ENCODE measurements at regions not wholly inside any gene's neighbourhood (a gene's known extent, or its start where the extent isn't known, plus 50 kb on each side); places are given as distances from the start of the nearest gene placed in this dataset.
A peak's percentile ranks its signal among the peaks of the same experiment; 100 is the strongest.
"Not testable (repeated sequence)": the region's sequence is repeated elsewhere in the genome, so short reads cannot be mapped to it uniquely, and the experiment has no call there.

DNA sequence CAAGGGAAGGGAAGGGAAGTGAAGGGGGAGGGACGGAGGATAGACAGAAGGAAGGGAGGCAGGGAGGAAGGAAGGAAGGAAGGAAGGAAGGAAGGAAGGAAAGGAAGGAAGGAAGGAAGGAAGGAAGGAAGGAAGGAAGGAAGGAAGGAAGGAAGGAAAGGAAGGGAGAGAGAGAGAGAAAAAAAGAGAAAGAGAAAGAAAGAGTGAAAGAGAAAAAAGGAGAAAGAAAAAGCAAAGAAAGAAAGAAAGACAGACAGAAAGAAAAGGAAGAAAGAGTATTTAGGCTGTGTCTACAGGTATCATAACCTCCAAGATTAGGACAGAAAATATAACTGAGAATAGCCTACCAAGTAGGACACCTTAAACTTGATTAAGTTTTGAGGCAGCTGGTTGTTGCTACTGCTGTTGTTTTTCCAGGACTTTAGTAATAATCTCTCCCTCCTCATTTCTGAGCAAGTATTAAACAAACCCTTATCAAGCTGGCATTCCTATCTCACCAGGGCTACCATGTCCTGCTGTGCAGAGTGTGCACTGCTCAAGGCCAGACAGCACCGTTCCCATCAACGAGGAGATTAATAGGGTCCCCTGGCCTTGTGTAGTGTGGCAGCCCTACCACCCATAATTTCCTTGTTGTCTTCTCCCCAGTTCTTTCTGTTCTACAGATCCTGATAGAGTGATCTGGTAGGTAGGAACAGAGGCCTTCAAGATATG, 90.5 kb upstream of the FHL2 start:
- DNase-seq, result no peak
- Mint-ChIP-seq H3K27me3 (ENCODE audit: low read depth) (peaks cover 20% of the 10 kb centered on the region), H3K9me3 (ENCODE audit: insufficient read depth) (peaks cover 9% of the 10 kb centered on the region), H3K27ac (no peak overlapping the region), H3K4me1 (ENCODE audit: low read depth) (no peaks in the 10 kb centered on the region), H3K36me3 (ENCODE audit: low read depth) (peaks cover 3% of the 10 kb centered on the region), H3K4me3 (no peak overlapping the region)
- CTCF ChIA-PET, result no interaction called here
- POLR2A ChIA-PET, result no interaction called here
- no peak for ATAC-seq

DNA sequence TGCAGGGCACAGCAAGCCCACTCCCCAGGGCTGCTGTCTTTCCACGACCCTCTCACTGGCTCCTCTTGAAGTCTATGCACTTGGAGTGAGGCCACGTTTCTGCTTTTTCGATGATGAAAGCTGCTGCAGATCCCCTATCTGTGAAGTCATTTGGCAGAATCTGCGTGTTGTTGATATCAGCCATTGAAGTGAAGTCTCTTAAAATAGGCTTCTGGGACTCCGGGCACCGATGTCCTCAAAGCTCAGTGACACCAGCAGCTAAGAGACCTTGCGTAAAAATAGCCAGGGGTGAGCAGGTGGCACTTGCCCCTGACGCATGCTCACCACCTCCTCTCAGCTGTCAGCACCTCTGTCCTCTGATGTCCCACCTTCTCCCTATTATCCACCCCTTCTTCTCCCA, 89.4 kb upstream of the FHL2 start:
- DNase-seq (no peak), ATAC-seq (no peak)
- Mint-ChIP-seq H3K9me3 (ENCODE audit: insufficient read depth) (peaks cover 7% of the 10 kb centered on the region), H3K27me3 (ENCODE audit: low read depth) (peaks cover 20% of the 10 kb centered on the region), H3K4me1 (ENCODE audit: low read depth) (no peaks in the 10 kb centered on the region), H3K36me3 (ENCODE audit: low read depth) (peaks cover 3% of the 10 kb centered on the region), H3K27ac (no peak overlapping the region), H3K4me3 (no peak overlapping the region)
- ChIA-PET CTCF (no interaction called here), POLR2A (no interaction called here)

DNA sequence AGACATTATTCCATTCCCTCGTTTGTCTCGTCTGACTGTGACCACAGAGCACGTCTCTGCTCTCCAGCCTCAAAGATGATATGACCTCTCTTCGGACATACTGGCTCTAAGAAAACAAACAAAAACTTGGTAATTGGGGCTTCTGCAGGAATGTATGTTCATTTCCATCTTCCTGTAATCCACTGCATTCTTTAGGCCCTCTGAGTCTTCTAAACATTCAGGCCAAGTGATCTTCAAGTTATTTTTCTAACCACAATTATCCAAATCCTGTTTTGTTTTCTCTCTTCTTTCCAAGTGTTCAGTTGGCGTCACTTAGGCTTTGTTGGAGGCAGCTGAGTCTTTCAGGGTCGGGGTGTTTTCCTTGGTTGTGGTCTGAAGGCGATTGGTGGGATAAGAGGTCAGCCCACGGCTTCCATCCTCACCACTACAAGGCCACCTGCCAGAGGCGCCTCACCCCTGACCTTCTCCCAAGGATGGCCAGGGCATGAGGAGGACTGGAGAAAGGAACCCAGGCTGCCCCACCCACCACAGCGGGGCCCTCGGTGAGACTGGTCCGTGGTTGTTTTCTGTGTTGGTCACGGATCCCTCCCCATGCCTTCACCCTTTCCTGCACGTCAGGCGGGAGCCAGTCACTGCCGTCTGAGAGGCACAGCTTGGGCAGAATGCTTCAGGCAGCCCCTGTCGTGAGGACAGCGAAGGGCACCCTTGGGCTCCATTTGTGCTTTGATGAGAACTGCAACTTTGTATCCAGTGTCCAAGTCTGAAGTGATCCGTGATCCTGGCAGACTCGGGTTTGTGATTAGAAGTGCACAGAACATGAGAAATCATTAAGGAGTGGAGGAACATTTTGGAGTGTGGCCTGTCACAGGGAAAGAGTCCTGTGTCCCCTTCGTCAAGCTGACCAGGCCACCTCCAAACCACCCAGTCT, 88.6 kb upstream of the FHL2 start:
- DNase-seq, result no peak
- peaks cover 15% of the 10 kb centered on the region for H3K27me3 Mint-ChIP-seq (ENCODE audit: low read depth)
- CTCF ChIA-PET, result no interaction called here
- no peaks in the 10 kb centered on the region for H3K4me1 Mint-ChIP-seq (ENCODE audit: low read depth)
- H3K36me3 Mint-ChIP-seq (ENCODE audit: low read depth), result no peaks in the 10 kb centered on the region
- ATAC-seq, result no peak
- no peak overlapping the region for H3K4me3 Mint-ChIP-seq
- H3K9me3 Mint-ChIP-seq (ENCODE audit: insufficient read depth), result no peaks in the 10 kb centered on the region
- no peak overlapping the region for H3K27ac Mint-ChIP-seq
- POLR2A ChIA-PET, result no interaction called here

DNA sequence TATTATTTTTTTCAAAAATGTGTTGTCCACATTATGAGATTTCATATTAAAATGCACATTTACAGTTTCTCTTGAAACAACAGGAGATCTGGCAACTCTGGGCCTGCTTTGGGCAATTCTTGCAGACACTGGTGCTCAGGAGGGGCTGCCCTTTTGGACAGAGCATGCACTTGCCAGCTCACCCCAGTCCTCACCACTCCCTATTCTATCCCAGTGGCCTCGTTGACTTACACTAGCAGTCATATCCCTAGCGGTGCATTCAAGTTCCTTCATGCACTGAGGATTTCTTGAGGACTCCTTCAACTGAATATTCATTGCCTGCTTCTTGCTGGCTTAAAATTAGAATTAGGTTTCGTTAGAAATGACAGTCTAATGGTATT, 87.9 kb upstream of the FHL2 start:
- H3K9me3 Mint-ChIP-seq (ENCODE audit: insufficient read depth), result no peaks in the 10 kb centered on the region
- ChIA-PET POLR2A (no interaction called here), CTCF (no interaction called here)
- H3K27ac Mint-ChIP-seq, result no peak overlapping the region
- no peaks in the 10 kb centered on the region for H3K4me1 Mint-ChIP-seq (ENCODE audit: low read depth)
- no peak overlapping the region for H3K4me3 Mint-ChIP-seq
- H3K36me3 Mint-ChIP-seq (ENCODE audit: low read depth), result no peaks in the 10 kb centered on the region
- H3K27me3 Mint-ChIP-seq (ENCODE audit: low read depth), result peaks cover 12% of the 10 kb centered on the region
- DNase-seq (no peak), ATAC-seq (no peak)

DNA sequence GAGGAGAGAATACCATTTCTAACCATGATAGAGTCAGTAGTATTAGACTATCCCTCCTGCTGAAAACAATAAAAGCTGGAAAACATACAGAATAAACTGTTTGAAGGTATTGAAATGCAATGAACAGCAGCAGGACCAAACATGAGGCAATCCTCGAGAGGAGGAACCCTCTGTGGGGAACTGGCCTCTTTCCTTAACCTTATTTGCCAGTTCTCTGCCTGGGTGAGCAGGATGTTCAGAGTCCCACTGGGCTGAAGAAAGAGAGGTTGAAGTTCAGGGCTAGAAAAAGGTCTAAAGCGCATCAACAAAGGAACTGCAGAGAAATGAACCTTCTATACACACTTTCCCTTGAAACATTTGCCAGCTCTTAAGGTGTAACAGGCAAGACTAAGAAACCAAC, 79.8 kb upstream of the FHL2 start:
- no peaks in the 10 kb centered on the region for H3K4me1 Mint-ChIP-seq (ENCODE audit: low read depth)
- DNase-seq (no peak), ATAC-seq (no peak)
- peaks cover 7% of the 10 kb centered on the region for H3K27me3 Mint-ChIP-seq (ENCODE audit: low read depth)
- no peak overlapping the region for H3K4me3 Mint-ChIP-seq
- CTCF ChIA-PET, result no interaction called here
- H3K9me3 Mint-ChIP-seq (ENCODE audit: insufficient read depth), result no peaks in the 10 kb centered on the region
- POLR2A ChIA-PET, result no interaction called here
- no peaks in the 10 kb centered on the region for H3K36me3 Mint-ChIP-seq (ENCODE audit: low read depth)
- H3K27ac Mint-ChIP-seq, result no peak overlapping the region

DNA sequence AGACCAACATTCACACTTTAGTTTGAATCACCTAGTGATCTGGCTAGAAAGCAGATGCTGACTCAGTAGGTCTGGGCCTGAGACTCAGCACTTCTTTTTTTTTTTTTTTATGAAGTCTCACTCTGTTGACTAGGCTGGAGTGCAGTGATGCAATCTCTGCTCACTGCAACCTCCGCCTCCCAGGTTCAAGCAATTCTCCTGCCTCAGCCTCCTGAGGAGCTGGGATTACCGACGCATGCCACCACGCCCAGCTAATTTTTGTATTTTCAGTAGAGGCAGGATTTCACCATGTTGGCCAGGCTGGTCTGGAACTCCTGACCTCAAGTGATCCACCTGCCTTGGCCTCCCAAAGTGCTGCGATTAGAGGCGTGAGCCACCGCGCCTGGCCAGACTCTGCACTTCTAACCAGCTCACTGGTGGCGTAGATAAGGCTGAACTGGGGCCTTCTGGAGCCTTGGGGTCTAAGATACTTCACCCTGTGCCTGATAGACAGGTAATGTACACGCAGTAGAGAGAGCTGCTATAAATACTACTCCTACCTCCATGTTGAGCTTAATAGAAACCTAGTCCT, 78.3 kb upstream of the FHL2 start:
- H3K4me3 Mint-ChIP-seq; H3K27ac Mint-ChIP-seq; H3K27me3 Mint-ChIP-seq (ENCODE audit: low read depth); H3K36me3 Mint-ChIP-seq (ENCODE audit: low read depth); DNase-seq; H3K4me1 Mint-ChIP-seq (ENCODE audit: low read depth); CTCF ChIA-PET; POLR2A ChIA-PET; H3K9me3 Mint-ChIP-seq (ENCODE audit: insufficient read depth); ATAC-seq: not testable (repeated sequence)

DNA sequence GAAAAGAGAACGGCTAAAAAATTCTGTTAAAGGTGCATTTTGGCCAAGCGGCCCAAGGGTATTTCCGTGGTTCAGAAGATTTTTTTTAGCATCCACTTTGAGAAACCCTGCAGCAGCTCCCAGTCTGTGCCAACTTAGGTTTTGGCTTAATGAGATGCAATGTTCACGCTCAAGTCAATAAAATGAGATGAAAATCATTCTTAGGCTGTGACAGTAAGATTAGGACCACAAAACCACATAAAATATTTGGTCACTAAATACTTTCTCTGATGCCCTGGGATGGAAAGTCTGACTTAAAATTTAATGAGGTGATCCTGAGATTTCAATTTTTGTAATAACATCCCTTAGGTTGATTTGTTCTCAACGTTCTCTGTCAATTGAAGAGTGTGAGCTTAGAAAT, 74.2 kb upstream of the FHL2 start:
- ATAC-seq (no peak), DNase-seq (no peak)
- no peak overlapping the region for H3K4me3 Mint-ChIP-seq
- H3K36me3 Mint-ChIP-seq (ENCODE audit: low read depth), result no peaks in the 10 kb centered on the region
- no peak overlapping the region for H3K27ac Mint-ChIP-seq
- H3K4me1 Mint-ChIP-seq (ENCODE audit: low read depth), result peaks cover 13% of the 10 kb centered on the region
- ChIA-PET POLR2A (no interaction called here), CTCF (no interaction called here)
- no peaks in the 10 kb centered on the region for H3K9me3 Mint-ChIP-seq (ENCODE audit: insufficient read depth)
- peaks cover 13% of the 10 kb centered on the region for H3K27me3 Mint-ChIP-seq (ENCODE audit: low read depth)

DNA sequence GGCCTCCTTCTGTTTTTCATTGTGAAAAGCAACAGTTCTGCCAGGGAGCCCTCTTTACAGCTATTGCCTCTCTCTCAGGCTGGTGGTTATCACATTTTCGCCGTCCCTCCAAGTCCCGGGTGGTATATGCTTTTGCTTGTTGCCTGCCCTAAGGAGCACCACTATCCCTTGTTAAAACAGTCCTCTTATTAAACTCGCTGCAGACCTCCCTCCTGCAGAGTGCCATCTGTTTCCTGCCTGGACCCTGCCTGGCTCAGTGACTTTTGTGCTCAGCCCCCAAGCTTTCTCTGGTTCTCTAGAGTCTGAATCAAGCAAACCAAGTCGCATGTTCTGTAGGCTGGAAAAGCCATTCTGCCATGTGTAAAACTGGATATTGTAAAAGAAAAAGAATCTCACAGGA, 72.1 kb upstream of the FHL2 start:
- Mint-ChIP-seq H3K36me3 (ENCODE audit: low read depth) (no peaks in the 10 kb centered on the region), H3K4me3 (no peak overlapping the region), H3K4me1 (ENCODE audit: low read depth) (peaks cover 22% of the 10 kb centered on the region), H3K27me3 (ENCODE audit: low read depth) (peaks cover 17% of the 10 kb centered on the region), H3K9me3 (ENCODE audit: insufficient read depth) (no peaks in the 10 kb centered on the region), H3K27ac (no peak overlapping the region)
- ATAC-seq (no peak), DNase-seq (no peak)
- ChIA-PET CTCF (no interaction called here), POLR2A (no interaction called here)

DNA sequence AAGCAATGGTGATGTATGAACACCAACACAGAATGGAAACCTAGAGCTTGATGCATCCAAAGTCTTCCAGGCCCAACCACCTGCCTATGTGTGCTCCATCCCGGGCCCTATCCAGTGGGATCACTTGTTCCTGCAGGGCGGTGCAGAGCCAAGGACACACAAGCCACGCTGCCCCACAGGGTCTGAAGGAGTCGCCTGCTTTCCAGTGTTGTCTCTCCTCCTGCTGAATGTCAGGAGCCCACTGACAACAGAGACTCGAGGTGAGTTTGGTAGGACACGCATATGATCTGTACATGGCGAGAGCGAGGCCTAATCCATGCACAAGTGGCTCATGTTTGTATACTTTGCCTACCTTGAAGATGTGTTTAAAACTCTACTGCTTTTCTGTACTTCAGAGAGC, 70.9 kb upstream of the FHL2 start:
- peaks cover 18% of the 10 kb centered on the region for H3K27me3 Mint-ChIP-seq (ENCODE audit: low read depth)
- CTCF ChIA-PET, result no interaction called here
- ATAC-seq, result no peak

DNA sequence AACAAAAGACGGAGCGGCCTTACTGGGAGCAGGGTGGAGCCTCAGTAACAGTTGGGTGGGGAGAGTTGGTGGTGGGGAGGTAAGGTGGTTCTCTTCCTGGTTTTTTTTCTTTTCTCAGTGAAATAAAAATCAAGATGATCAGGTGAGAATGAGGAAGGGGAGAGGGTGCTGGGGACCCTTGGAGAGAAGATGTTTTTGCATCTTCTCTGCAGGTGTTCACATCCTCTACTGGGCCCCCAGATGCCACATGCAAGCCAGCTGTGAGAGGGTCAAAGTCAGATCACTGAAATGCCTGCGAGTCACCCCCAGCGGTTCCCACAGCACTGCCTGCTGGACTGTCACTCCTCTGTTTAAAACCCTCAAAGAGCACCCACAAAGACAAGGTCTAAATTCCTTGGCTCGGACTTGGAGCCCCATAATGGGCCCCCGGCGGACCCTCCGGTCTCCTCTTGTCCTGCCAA, 69.8 kb upstream of the FHL2 start:
- H3K9me3 Mint-ChIP-seq (ENCODE audit: insufficient read depth), result no peaks in the 10 kb centered on the region
- no peak for DNase-seq
- H3K4me1 Mint-ChIP-seq (ENCODE audit: low read depth), result peaks cover 22% of the 10 kb centered on the region
- ATAC-seq, result no peak
- CTCF ChIA-PET, result no interaction called here
- H3K4me3 Mint-ChIP-seq, result peak overlapping the region; percentile 55
- H3K36me3 Mint-ChIP-seq (ENCODE audit: low read depth), result no peaks in the 10 kb centered on the region
- peaks cover 15% of the 10 kb centered on the region for H3K27me3 Mint-ChIP-seq (ENCODE audit: low read depth)
- peak overlapping the region; percentile 65 for H3K27ac Mint-ChIP-seq
- POLR2A ChIA-PET, result no interaction called here

More for the DNA sequence above, 70.9 kb upstream of the FHL2 start:
- Mint-ChIP-seq H3K27ac (no peak overlapping the region), H3K9me3 (ENCODE audit: insufficient read depth) (no peaks in the 10 kb centered on the region), H3K4me3 (no peak overlapping the region), H3K36me3 (ENCODE audit: low read depth) (no peaks in the 10 kb centered on the region), H3K4me1 (ENCODE audit: low read depth) (peaks cover 22% of the 10 kb centered on the region)
- no peak for DNase-seq
- POLR2A ChIA-PET, result no interaction called here

DNA sequence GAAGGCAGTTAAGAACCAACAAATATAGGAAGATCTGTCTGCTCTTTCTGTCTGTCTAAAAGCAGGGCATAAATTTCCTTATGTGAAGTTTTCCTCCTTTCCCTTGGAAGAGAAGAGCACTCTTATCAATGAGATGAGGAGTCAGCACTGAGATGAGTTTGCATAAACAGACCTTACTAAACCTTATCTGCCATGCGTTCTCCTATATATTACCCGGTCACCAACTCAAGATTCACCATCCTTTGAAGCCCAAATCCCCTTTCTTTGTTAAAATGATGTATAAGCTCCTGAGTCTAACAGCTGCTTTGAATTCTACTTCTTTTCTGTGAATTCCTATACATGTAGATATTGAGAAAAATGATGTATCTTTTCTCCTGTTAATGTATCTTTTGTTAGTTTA, 65.5 kb upstream of the FHL2 start:
- ATAC-seq (no peak), DNase-seq (no peak)
- ChIA-PET CTCF (no interaction called here), POLR2A (no interaction called here)
- no peaks in the 10 kb centered on the region for H3K9me3 Mint-ChIP-seq (ENCODE audit: insufficient read depth)
- H3K27me3 Mint-ChIP-seq (ENCODE audit: low read depth), result peaks cover 11% of the 10 kb centered on the region
- H3K27ac Mint-ChIP-seq, result no peak overlapping the region
- no peaks in the 10 kb centered on the region for H3K36me3 Mint-ChIP-seq (ENCODE audit: low read depth)
- peaks cover 18% of the 10 kb centered on the region for H3K4me1 Mint-ChIP-seq (ENCODE audit: low read depth)
- H3K4me3 Mint-ChIP-seq, result no peak overlapping the region

DNA sequence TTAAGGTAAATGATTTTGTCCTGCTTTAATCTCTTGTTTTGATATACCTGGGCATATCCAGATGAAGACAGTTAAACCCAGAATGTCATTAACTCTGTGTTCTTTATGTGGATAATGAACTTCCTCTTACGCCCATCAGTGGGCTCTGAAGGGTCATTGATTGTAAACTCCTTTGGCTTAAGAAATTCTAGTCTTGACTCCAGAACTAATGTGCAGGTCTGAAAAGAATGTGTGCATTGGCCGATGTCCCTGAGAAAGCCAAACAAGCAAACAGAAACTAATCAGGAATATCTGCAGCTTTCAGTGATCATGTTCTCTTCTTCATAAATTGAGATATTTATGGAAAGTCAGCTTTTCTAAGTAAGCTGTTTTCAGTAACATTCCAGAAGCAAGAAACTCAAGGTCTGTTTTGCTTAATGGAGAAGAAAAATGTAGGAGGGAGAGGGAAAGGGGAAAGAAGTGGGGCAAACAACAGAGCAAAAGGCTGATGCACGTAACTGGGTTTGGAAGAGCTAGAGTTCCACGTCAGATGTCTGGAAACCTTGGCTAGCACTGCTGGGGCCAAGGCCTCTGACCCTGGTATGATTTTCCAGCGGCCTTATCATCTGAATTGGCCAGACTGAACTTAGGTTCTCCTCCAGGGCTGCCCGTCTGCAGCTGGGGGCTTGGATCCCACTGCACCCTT, 61.3 kb upstream of the FHL2 start:
- Mint-ChIP-seq H3K27me3 (ENCODE audit: low read depth) (peaks cover 12% of the 10 kb centered on the region), H3K9me3 (ENCODE audit: insufficient read depth) (no peaks in the 10 kb centered on the region), H3K36me3 (ENCODE audit: low read depth) (no peaks in the 10 kb centered on the region), H3K27ac (no peak overlapping the region), H3K4me1 (ENCODE audit: low read depth) (no peaks in the 10 kb centered on the region), H3K4me3 (no peak overlapping the region)
- POLR2A ChIA-PET, result no interaction called here
- DNase-seq (no peak), ATAC-seq (no peak)
- CTCF ChIA-PET, result no interaction called here
